ENCODE measurements at regions not wholly inside any gene's neighbourhood (a gene's known extent, or its start where the extent isn't known, plus 50 kb on each side); places are given as distances from the start of the nearest gene placed in this dataset.

- H3K9me2 ChIP-seq (replicated peaks; ENCODE audit: insufficient read depth, low read length): no peaks in the 10 kb centered on the region
- no peaks in the 10 kb centered on the region for H3K27me3 ChIP-seq (replicated peaks; ENCODE audit: insufficient read depth, low read length)
- H2AFZ ChIP-seq (ENCODE audit: low read length): no peak overlapping the region
- H3K9ac ChIP-seq (ENCODE audit: low read length): no peak overlapping the region
- no peaks in the 10 kb centered on the region for H3K9me3 ChIP-seq (replicated peaks; ENCODE audit: insufficient read depth, low read length)
- H3K36me3 ChIP-seq (replicated peaks; ENCODE audit: insufficient read depth, low read length): no peaks in the 10 kb centered on the region
- TF ChIP-seq EZH2 (optimal IDR thresholded peaks at IDR 0.05; ENCODE audit: low read depth, low read length): no peak
- TF ChIP-seq EZH2phosphoT487 (IDR thresholded peaks at IDR 0.05; ENCODE audit: low read length): no peak
- TF ChIP-seq CTCF (IDR thresholded peaks at IDR 0.05; ENCODE audit: low read length): no peak
- H3K4me3 ChIP-seq (ENCODE audit: low read length): no peak overlapping the region
- H3K27ac ChIP-seq (ENCODE audit: low read length): no peak overlapping the region
- H3F3A ChIP-seq (ENCODE audit: insufficient read depth, low read length): no peaks in the 10 kb centered on the region; the same call in 1 of the 2 replicates
- H4K20me1 ChIP-seq (ENCODE audit: insufficient read depth, low read length): no peaks in the 10 kb centered on the region
- DNase-seq: no peak
- peaks cover 4% of the 10 kb centered on the region; the same call in 1 of the 2 replicates for H3K4me1 ChIP-seq (ENCODE audit: low read length)
- no peaks in the 10 kb centered on the region for H3K79me2 ChIP-seq (ENCODE audit: low read length)
- H3K4me2 ChIP-seq (ENCODE audit: low read depth, low read length): no peak overlapping the region
Measured at GRCh38 chr18:64693766-64694165, 544.9 kb upstream of the LINC00305 start.

GRCh38 chr18:64692826-64693225 is 543.9 kb upstream of the LINC00305 start:
- Histone ChIP-seq H3K79me2 (ENCODE audit: low read length) (no peaks in the 10 kb centered on the region), H3K9me2 (replicated peaks; ENCODE audit: insufficient read depth, low read length) (no peaks in the 10 kb centered on the region), H3K9ac (ENCODE audit: low read length) (no peak overlapping the region), H3K4me2 (ENCODE audit: low read depth, low read length) (no peak overlapping the region), H3K27ac (ENCODE audit: low read length) (no peak overlapping the region), H3K4me1 (ENCODE audit: low read length) (peaks cover 4% of the 10 kb centered on the region; the same call in 1 of the 2 replicates), H3K4me3 (ENCODE audit: low read length) (no peak overlapping the region), H3K36me3 (replicated peaks; ENCODE audit: insufficient read depth, low read length) (no peaks in the 10 kb centered on the region), H3K9me3 (replicated peaks; ENCODE audit: insufficient read depth, low read length) (no peaks in the 10 kb centered on the region), H2AFZ (ENCODE audit: low read length) (no peak overlapping the region), H4K20me1 (ENCODE audit: insufficient read depth, low read length) (no peaks in the 10 kb centered on the region), H3K27me3 (replicated peaks; ENCODE audit: insufficient read depth, low read length) (no peaks in the 10 kb centered on the region), H3F3A (ENCODE audit: insufficient read depth, low read length) (no peaks in the 10 kb centered on the region; the same call in 1 of the 2 replicates)
- no peak for DNase-seq
- no peak for TF ChIP-seq EZH2 (optimal IDR thresholded peaks at IDR 0.05; ENCODE audit: low read depth, low read length)
- no peak for TF ChIP-seq EZH2phosphoT487 (IDR thresholded peaks at IDR 0.05; ENCODE audit: low read length)
- no peak for TF ChIP-seq CTCF (IDR thresholded peaks at IDR 0.05; ENCODE audit: low read length)

- H3K9ac ChIP-seq (ENCODE audit: low read length): no peak overlapping the region
- no peak for DNase-seq
- H3K79me2 ChIP-seq (ENCODE audit: low read length): no peaks in the 10 kb centered on the region
- no peak overlapping the region for H2AFZ ChIP-seq (ENCODE audit: low read length)
- no peaks in the 10 kb centered on the region for H3K36me3 ChIP-seq (replicated peaks; ENCODE audit: insufficient read depth, low read length)
- no peaks in the 10 kb centered on the region for H3K9me3 ChIP-seq (replicated peaks; ENCODE audit: insufficient read depth, low read length)
- no peaks in the 10 kb centered on the region for H3K4me1 ChIP-seq (ENCODE audit: low read length)
- H3F3A ChIP-seq (ENCODE audit: insufficient read depth, low read length): no peaks in the 10 kb centered on the region
- no peaks in the 10 kb centered on the region for H3K9me2 ChIP-seq (replicated peaks; ENCODE audit: insufficient read depth, low read length)
- H4K20me1 ChIP-seq (ENCODE audit: insufficient read depth, low read length): no peaks in the 10 kb centered on the region
- no peak overlapping the region for H3K4me3 ChIP-seq (ENCODE audit: low read length)
- TF ChIP-seq EZH2 (optimal IDR thresholded peaks at IDR 0.05; ENCODE audit: low read depth, low read length) (no peak), EZH2phosphoT487 (IDR thresholded peaks at IDR 0.05; ENCODE audit: low read length) (no peak), CTCF (IDR thresholded peaks at IDR 0.05; ENCODE audit: low read length) (no peak)
- no peak overlapping the region for H3K27ac ChIP-seq (ENCODE audit: low read length)
- no peaks in the 10 kb centered on the region for H3K27me3 ChIP-seq (replicated peaks; ENCODE audit: insufficient read depth, low read length)
- H3K4me2 ChIP-seq (ENCODE audit: low read depth, low read length): no peak overlapping the region
Measured at GRCh38 chr18:64679121-64679520, 530.2 kb upstream of the LINC00305 start.

Measured in MM.1S (cell line).